HG02642 (cell line): ENCODE measurements at regions not wholly inside any gene's neighbourhood (a gene's known extent, or its start where the extent isn't known, plus 50 kb on each side); places are given as distances from the start of the nearest gene placed in this dataset.
"Not testable (repeated sequence)": the region's sequence is repeated elsewhere in the genome, so short reads cannot be mapped to it uniquely, and the experiment has no call there.

Experiments
- ATAC-seq: cut with Tn5 transposase; IDR thresholded peaks from one replicate; pipeline ENCODE4 v1.9.1; 2021; ENCODE audit warnings: mild to moderate bottlenecking; ENCODE audit not compliant: unreplicated experiment, poor library complexity

- ATAC-seq = no peak
Observed at GRCh38 chr2:19207452-19207851, 151.0 kb downstream of the OSR1 start.

GRCh38 chr2:19205983-19206533, 152.4 kb downstream of the OSR1 start:
- ATAC-seq = no peak

- no peak for ATAC-seq
Observed at GRCh38 chr2:19203866-19204265, 154.6 kb downstream of the OSR1 start.

- ATAC-seq = no peak
Observed at GRCh38 chr2:19201911-19202462, 156.4 kb downstream of the OSR1 start.

GRCh38 chr2:19198381-19198780, 160.0 kb downstream of the OSR1 start:
- no peak for ATAC-seq

- no peak for ATAC-seq
Observed at GRCh38 chr2:19195661-19196060, 162.8 kb downstream of the OSR1 start.

- no peak for ATAC-seq
Observed at GRCh38 chr2:19189391-19189790, 169.0 kb downstream of the OSR1 start.

GRCh38 chr2:19187323-19188020, 171.0 kb downstream of the OSR1 start:
- ATAC-seq = no peak

- ATAC-seq = no peak
Observed at GRCh38 chr2:19185086-19185485, 173.3 kb downstream of the OSR1 start.

- ATAC-seq = no peak
Observed at GRCh38 chr2:19178175-19178574, 180.2 kb downstream of the OSR1 start.

- ATAC-seq = no peak
Observed at GRCh38 chr2:19176977-19177376, 181.4 kb downstream of the OSR1 start.

- no peak for ATAC-seq
Observed at GRCh38 chr2:19176172-19176852, 182.1 kb downstream of the OSR1 start.

- ATAC-seq = no peak
Observed at GRCh38 chr2:19174176-19174575, 184.2 kb downstream of the OSR1 start.

GRCh38 chr2:19171409-19171808, 187.0 kb downstream of the OSR1 start:
- ATAC-seq = no peak

GRCh38 chr2:19169134-19169768, 189.2 kb downstream of the OSR1 start:
- no peak for ATAC-seq

GRCh38 chr2:19164099-19164498, 194.3 kb downstream of the OSR1 start:
- not testable (repeated sequence) for ATAC-seq

GRCh38 chr2:19158896-19159295, 199.5 kb downstream of the OSR1 start:
- ATAC-seq = no peak

- ATAC-seq = no peak
Observed at GRCh38 chr2:19158211-19158610, 200.2 kb downstream of the OSR1 start.

GRCh38 chr2:19156646-19157045, 201.8 kb downstream of the OSR1 start:
- no peak for ATAC-seq

GRCh38 chr2:19150726-19151125, 207.7 kb downstream of the OSR1 start:
- ATAC-seq = no peak

GRCh38 chr2:19146867-19147266, 211.6 kb downstream of the OSR1 start:
- no peak for ATAC-seq
